ENCODE measurements at regions not wholly inside any gene's neighbourhood (a gene's known extent, or its start where the extent isn't known, plus 50 kb on each side); places are given as distances from the start of the nearest gene placed in this dataset.

GRCh38 chr3:81816473-81817250 lies 55.2 kb upstream of the GBE1 start:
- TF ChIP-seq FOXK2 (IDR thresholded peaks at IDR 0.05) (no peak), FOXA1 (IDR thresholded peaks at IDR 0.05) (no peak), ELF4 (IDR thresholded peaks at IDR 0.05) (no peak), L3MBTL2 (conservative IDR thresholded peaks at IDR 0.05) (no peak), SUZ12 (IDR thresholded peaks at IDR 0.05) (no peak), TARDBP (IDR thresholded peaks at IDR 0.05) (no peak), ARNT (IDR thresholded peaks at IDR 0.05) (no peak), SP1 (IDR thresholded peaks at IDR 0.05) (no peak), PKNOX1 (IDR thresholded peaks at IDR 0.05) (no peak), BHLHE40 (IDR thresholded peaks at IDR 0.05; ENCODE audit: borderline replicate concordance) (no peak), CTBP1 (IDR thresholded peaks at IDR 0.05; ENCODE audit: borderline replicate concordance) (no peak)

Data from HEK293T (cell line).